Activated CD4-positive, alpha-beta T cell treated with anti-CD3 and anti-CD28 coated beads for 48 hours (primary cell): ENCODE measurements at regions not wholly inside any gene's neighbourhood (a gene's known extent, or its start where the extent isn't known, plus 50 kb on each side); places are given as distances from the start of the nearest gene placed in this dataset.
A peak's percentile ranks its signal among the peaks of the same experiment; 100 is the strongest.
"Not testable (repeated sequence)": the region's sequence is repeated elsewhere in the genome, so short reads cannot be mapped to it uniquely, and the experiment has no call there.

Source experiments
- DNase-seq: peaks from one replicate; pipeline ENCODE4 v3.0.0-alpha.2; 2020

- not testable (repeated sequence) for DNase-seq
Observed at GRCh38 chr13:80897641-80898040, 556.7 kb upstream of the SPRY2 start.

DNA sequence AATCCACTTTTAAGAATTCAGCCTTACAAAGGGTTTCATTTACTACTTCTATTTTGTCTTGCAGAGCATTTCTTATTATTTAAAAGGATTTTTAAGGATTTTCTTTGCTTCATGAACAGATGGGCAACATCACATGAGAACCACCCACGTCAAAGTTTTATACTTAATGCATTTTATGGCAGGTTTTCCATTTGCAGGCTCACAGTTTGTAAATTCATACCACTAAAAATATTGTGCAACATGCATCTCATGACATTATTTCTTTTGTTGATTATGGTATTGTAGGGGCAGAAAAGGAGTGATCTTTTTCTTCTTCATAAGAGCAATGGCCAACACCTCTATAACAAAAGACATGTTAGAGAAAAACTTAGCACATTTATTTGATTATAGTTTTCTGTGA lies 554.0 kb upstream of the SPRY2 start:
- no peak for DNase-seq

GRCh38 chr13:80889829-80890228 lies 548.9 kb upstream of the SPRY2 start:
- DNase-seq, result no peak

- no peak for DNase-seq
Observed at GRCh38 chr13:80888390-80888789, 547.5 kb upstream of the SPRY2 start.

- no peak for DNase-seq
Observed at GRCh38 chr13:80884056-80884785, 543.3 kb upstream of the SPRY2 start.

- no peak for DNase-seq
Observed at GRCh38 chr13:80883545-80883944, 542.6 kb upstream of the SPRY2 start.

GRCh38 chr13:80881942-80882445 lies 541.1 kb upstream of the SPRY2 start:
- DNase-seq, result no peak

GRCh38 chr13:80881495-80881894 lies 540.6 kb upstream of the SPRY2 start:
- DNase-seq, result no peak

GRCh38 chr13:80881034-80881433 lies 540.1 kb upstream of the SPRY2 start:
- DNase-seq, result no peak

GRCh38 chr13:80877944-80878241 lies 537.0 kb upstream of the SPRY2 start:
- no peak for DNase-seq

- no peak for DNase-seq
Observed at GRCh38 chr13:80877209-80877943, 536.5 kb upstream of the SPRY2 start.

DNA sequence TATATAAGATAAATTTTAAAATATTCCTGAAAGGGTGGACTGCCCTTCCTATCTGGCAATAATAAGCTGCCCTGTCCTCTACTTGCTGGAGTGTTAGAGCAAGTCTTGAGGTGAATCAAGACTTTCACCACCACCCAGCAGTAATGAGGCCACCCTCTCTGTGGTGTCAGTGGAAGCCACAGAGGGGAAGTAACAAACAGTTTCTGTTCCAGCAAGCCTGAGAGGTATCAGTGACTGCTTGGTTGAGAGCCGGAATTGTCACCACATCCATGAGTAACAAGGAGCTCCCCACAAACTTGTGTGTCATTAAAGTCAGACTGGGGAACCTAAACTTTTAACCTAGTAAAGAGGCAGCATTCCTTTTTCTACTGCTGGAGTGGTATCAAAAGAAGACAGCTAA lies 532.7 kb upstream of the SPRY2 start:
- DNase-seq, result peak; percentile 9

DNA sequence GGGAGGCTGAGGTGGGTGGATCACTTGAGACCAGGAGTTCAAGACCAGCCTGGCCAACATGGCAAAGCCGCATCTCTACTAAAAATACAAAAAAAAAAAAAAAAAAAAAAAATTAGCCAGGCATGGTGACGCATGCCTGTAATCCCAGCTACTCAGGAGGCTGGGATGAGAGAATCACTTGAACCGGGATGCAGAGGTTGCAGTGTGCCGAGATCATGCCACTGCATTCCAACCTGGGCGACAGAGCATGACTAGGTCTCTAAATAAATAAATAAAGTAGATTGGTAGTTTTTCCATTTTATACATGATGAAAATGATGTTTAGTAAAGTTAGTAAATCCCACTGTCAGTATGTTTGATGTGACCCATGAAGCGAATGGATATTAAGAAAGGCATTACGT lies 531.0 kb upstream of the SPRY2 start:
- not testable (repeated sequence) for DNase-seq

DNA sequence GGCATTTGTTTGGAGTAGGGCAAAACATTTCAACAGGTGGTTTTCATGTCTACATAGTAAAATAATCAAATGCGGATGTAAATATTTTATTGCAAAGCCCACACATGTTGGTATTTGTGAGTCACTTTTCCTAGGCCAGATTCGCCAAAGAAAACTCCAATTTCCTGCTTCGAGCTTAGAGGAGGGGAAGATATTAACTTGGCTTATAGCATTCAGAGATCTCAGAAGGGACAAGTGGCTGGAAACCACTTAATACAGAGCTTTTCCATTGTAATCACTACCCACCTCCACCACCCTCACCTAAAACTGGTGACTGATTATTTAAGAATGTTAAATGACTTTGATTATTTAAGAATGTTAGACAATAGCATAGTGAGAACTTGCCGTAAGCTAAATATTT lies 530.6 kb upstream of the SPRY2 start:
- no peak for DNase-seq

- DNase-seq, result no peak
Observed at GRCh38 chr13:80870186-80870585, 529.3 kb upstream of the SPRY2 start.

DNA sequence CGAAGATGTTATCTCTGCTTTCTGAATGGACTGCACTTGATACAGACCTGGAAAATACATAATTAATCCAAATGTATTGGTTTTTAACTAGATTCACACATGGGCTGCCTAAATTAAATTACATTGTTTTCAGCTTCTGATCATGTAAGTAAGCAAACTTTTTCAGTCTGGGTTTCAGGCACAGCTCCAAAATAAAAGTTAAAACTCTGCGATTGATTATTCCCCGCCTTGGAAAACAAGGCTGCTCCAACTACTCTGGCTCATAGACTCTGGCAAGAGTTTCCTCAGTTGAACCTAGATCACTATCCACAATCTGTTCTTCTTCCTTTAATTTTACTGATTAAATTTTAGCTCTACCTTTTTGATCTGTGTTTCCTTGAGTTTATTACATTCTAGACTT lies 526.0 kb upstream of the SPRY2 start:
- no peak for DNase-seq

DNA sequence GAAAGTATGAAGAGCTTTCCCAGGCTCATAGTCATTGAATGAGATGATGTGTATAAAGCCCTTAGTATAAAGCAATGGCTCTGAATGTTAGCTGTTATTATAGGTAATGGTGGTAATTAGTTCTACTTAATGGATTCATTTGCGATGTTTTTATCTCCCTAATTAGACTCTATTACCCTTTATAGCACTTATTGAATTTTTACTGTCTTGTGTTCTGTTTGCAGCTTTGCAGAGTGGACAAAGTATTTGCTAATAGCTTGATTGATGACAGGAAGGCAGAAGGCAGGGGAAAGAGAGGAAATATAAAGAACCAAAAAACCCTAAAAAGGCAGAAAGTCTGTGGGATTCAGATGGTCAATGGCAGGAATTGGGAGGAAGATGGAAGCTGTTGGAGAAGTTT lies 524.4 kb upstream of the SPRY2 start:
- no peak for DNase-seq

DNA sequence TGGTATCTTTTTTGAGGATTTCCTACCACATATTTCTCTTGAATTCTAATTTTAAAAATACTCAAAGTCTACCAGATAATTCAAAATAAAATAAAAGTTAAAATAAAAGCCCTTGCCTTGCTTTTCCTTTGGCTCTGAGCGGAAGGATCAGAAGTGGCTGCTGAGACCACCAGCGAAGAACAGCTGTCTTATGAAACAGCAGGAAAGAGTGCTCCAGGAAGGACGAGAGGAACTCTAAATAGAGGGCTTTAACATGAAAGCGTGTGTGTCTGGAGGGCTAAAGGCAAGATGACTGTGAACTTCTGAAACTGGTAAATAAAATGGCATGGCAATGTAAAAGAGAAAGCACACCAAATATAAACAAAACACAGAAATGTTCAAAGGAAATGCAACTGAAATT lies 521.5 kb upstream of the SPRY2 start:
- DNase-seq, result no peak

DNA sequence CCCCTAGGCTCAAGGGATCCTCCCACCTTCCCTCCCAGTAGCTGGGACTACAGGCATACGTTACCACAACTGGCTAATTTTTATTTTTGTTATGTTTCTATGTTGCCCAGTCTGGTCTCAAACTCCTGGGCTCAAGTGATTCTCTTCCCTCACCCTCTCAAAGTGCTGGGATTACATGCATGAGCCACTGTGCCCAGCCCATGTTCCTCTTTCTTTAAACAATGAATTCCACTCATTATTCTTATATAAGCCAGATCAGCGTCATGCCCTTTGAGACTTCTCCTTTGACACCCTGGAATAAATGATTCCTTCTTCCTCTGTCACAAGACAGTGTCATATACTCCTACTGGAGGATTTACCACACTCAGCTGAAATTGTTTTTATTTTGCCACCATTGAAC lies 519.9 kb upstream of the SPRY2 start:
- DNase-seq, result no peak

DNA sequence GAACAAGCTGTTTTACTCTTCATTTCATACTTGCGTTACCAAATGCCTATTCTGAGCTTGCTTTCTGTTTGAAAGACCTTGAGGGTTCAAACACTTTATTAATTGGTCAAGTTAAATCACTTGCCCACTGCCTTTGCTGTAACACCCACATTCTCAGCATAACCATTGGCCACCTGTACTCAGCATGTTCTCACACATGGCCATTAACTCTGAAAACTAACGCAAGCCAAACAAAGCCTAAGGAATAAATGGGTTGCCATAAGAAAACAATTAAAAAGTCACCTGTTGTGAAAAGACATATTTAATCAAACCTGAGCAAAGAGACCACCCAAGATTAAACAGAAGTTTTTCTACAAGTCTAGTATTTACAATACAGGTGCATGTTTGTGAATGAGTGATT lies 517.2 kb upstream of the SPRY2 start:
- DNase-seq, result no peak

DNA sequence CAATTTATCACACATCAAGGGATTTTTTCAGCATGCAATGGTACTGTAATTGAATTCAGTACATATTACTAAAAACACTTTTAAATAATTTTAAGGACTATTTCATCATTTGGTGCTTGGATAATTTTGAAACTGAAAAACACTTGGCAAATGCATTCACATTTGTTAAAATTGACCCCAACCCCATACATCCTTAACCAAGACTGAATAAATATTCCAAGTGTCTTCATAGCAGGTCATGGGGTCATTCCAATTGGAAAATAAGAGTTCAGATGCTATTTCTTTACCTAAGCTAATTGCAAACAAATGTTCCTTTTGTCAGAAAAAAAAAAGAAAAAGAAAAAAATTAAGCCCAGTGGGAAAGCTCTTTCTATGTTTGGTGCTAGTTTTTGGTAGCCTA lies 516.4 kb upstream of the SPRY2 start:
- no peak for DNase-seq

DNA sequence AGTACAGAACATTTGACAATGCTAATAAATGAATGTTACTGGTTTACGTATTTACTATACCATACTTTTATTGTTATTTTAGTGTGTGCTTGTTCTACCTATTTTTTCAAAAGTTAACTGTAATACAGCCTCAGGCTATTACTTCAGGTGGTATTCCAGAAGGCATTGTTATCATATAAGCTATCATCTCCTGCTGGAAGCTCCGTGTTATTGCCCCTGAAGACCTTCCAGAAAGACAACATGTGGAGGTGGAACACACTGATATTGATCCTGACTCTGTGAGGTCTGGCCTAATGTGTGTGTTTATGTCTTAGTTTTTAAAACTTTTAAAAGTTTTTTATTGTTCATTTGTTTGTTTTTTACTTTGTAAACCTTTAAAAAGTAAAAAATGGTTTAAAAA lies 509.8 kb upstream of the SPRY2 start:
- DNase-seq, result no peak

- no peak for DNase-seq
Observed at GRCh38 chr13:80844164-80844563, 503.2 kb upstream of the SPRY2 start.

DNA sequence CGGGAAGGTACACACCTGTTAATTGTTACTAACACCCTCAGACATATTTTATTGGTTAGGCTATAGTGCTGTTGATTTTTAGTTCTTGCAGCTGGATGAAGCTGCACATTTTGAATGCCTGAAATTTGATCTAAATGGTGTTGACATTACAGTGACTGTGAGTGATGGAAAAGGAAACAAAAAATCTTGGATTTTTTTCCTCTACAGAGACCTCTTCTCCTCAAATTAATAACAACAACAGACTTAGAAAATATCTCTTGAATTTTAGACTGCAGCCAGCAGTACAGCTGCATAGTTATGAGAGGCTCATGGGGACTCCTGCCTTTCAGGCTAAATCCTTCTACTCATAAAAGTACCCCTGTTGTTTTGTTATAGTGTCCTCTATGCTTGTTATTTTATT lies 500.5 kb upstream of the SPRY2 start:
- no peak for DNase-seq
